SKM-1 treated with dmso at 0.1 percent for 144 hours (cell line): ENCODE measurements at regions not wholly inside any gene's neighbourhood (a gene's known extent, or its start where the extent isn't known, plus 50 kb on each side); places are given as distances from the start of the nearest gene placed in this dataset.
"Not testable (repeated sequence)": the region's sequence is repeated elsewhere in the genome, so short reads cannot be mapped to it uniquely, and the experiment has no call there.

Experiments
- DNase-seq: peaks from one replicate; lab custom pipeline; 2025; ENCODE audit not compliant: unreplicated experiment; lab: John Stamatoyannopoulos, UW

DNA sequence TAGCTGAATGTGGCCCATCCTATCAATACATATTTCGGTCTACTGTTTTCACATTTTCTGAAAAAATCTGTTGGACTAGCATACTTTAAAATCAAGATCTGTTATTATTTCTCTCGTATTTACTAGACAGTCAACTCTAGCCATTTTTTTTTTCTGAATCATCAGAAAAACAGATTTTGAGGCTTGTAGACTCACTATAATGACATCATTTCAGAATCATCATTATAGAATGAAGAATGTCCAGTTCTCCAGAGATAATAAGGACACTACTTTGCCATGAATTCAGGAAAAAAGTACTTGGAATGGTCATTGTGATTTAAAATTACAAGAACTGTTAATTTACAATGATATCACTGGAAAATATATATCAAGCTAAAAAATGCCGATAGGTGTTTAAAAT is 589.8 kb downstream of the KCNH5 start:
- no peak for DNase-seq

- no peak for DNase-seq
Measured at GRCh38 chr14:62462988-62463387, 582.3 kb downstream of the KCNH5 start.

GRCh38 chr14:62468946-62469345 is 576.3 kb downstream of the KCNH5 start:
- DNase-seq: no peak

DNA sequence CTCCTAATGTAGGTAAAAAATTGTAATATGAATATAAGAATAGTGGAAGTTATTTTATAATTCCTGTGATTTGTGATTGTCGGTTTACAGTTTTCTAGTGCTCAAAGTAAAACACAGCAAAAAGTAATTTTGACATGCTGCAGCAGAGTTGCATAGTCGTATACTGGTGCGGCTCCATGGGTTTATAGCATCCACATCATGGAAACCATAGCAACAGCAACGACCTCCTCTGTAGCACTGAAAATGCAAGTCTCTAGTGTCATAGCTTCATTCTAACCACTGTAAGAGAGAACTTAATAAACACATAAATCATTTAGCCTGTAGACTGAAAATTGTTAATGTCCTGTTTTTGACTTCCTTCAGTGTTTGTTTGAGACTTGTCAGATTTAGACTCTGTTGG is 574.3 kb downstream of the KCNH5 start:
- DNase-seq: no peak

- DNase-seq: no peak
Measured at GRCh38 chr14:62491146-62491545, 554.1 kb downstream of the KCNH5 start.

DNA sequence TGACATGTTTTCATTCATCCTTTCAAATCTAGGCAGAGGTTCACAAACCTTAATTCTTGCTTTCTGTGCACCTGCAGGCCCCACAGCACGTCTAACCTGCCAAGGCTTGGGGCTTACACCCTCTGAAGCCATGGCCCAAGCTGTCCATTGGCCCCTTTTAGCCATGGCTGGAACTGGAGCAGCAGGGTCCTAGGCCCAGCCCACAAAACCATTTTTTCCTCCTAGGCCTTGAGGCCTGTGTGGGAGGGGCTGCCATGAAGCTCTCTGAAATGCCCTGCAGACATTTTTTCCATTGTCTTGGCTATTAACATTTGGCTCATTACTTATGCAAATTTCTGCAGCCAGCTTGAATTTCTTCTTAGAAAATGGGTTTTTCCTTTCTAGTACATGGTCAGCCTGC is 547.5 kb downstream of the KCNH5 start:
- no peak for DNase-seq

- DNase-seq: no peak
Measured at GRCh38 chr14:62501021-62501750, 544.1 kb downstream of the KCNH5 start.

DNA sequence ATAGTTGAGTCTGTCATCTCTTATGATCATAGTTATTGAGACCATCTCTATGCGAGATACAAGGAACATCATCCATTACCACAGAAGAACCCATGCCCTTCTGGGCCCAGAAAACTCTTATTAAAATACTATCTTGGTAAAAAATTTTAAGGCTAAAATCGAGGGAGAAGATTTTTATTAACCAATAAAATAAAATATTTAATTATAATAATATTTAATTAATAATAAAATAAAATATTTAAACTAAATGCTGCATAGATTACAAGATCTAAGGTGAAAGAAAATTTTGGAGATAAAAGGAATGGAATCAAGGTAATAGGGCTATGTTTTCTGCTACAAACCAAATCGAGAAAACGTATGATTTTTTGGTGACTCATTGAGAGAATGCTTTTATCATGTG is 540.2 kb downstream of the KCNH5 start:
- no peak for DNase-seq

DNA sequence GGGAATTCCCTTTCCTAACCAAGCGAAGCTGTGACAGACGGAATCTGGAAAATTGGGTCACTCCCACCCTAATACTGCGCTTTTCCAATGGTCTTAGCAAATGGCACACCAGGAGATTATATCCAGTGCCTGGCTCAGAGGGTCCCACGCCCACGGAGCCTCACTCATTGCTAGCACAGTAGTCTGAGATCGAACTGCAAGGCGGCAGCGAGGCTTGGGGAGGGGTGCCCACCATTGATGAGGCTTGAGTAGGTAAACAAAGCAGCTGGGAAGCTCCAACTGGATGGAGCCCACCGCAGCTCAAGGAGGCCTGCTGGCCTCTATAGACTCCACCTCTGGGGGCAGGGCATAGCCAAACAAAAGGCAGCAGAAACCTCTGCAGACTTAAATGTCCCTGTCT is 523.9 kb downstream of the KCNH5 start:
- DNase-seq: not testable (repeated sequence)

- DNase-seq: no peak
Measured at GRCh38 chr14:62528296-62528695, 517.0 kb downstream of the KCNH5 start.

DNA sequence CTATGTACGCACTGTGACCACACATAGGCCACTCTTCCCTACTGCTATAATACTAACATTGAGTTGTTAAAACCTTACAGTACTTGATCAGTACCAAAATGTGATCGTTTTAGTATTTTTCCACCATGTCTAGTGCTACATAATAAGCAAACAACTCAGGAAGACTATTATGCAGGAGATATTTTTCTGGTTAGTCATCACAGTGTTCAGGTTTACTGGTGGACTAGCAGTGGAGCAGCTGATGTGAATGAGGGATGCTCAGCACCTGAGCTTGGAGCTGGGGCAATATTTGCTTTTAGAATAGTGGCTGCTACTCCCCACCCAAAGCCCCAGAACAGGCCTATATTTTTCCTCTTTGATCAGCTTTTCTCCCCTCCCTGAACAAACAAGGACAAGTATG is 513.1 kb downstream of the KCNH5 start:
- DNase-seq: no peak

GRCh38 chr14:62546862-62547474 is 498.3 kb downstream of the KCNH5 start:
- DNase-seq: no peak

DNA sequence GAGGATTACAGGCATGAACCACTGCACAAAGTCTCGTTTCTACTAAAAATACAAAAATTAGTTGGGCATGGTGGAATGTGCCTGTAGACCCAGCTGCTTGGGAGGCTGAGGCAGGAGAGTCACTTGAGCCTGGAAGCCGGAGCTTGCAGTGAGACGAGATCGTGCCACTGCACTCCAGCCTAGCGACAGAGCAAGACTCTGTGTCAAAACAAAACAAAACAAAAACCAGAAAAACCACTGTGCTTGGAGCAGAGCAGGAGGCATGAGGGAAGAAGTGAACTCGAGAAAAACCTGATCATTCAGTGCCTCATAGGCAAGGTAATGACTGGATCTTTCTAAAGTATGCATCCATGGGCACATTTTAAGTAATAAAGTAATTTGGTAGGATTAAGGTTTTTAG is 487.8 kb downstream of the KCNH5 start:
- no peak for DNase-seq

- no peak for DNase-seq
Measured at GRCh38 chr14:62558451-62558850, 486.8 kb downstream of the KCNH5 start.

DNA sequence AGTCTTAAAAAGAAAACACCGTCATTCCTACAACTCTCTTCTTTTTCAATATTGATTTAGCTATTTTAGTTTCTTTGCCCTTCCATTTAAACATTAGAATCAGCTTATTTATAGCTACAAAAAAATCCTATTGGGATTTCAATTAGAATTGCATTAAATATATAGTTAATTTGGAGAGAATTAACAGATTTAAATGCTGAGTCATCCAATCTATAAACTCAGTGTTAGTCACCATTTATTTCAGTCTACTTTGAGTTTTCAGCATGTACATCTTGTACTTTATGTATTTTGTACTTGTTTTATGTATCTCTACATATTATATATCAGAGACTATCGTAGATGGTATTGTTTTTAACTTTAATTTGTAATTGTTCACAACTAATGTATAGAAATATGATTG is 460.0 kb downstream of the KCNH5 start:
- no peak for DNase-seq

DNA sequence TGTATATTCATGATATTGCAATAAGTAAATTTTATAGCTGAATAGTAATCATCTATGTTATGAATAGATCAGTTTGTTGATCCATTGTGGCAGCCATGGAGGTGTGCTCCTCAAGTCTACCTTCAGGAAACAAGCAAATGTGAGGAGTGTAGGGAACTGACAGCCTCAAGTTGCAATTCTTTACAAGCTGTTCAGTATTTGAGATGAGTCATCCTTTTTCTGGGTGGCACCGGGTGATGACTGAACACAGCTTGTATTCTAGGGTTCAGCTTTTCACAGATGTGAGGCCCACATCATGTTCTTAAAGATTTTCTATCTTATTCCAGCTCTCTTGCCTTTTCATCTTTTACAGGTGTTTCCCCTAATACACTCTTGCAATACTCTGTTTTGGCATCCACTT is 452.4 kb downstream of the KCNH5 start:
- no peak for DNase-seq

DNA sequence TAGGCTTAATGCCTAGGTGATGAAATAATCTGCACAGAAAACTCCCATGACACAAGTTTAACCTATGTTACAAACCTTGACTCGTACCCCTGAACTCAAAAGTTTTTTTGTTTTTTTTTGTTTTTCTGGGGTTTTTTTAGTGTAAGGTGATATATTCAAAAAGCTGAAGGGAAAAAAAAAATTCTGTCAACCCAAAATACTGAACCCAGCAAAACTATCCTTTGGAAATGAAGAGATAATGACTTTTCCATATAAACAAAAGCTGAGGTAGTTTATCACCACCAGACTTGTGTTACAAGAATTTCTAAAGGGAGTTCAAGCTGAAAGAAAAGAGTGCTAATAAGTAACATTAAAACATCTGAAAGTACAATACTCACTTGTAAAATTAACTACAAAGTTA is 448.1 kb downstream of the KCNH5 start:
- no peak for DNase-seq

- DNase-seq: no peak
Measured at GRCh38 chr14:62599616-62600385, 445.5 kb downstream of the KCNH5 start.

DNA sequence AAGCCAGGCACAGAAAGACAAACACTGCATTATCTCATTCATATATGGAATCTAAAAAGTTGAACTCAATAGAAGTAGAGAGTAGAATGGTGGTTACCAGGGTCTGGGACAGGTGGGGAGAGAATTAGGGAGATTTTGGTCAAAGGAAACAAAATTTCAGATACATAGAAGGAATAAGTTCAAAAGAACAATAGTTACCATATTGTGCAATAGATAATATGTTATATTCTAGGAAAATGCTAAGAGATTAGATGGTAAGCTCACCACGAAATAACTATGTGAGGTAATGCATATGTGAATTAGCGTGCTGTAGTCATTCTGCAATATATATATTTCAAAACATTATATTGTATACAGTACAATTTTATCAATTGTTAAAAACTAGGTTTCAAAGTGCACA is 442.5 kb downstream of the KCNH5 start:
- DNase-seq: no peak

DNA sequence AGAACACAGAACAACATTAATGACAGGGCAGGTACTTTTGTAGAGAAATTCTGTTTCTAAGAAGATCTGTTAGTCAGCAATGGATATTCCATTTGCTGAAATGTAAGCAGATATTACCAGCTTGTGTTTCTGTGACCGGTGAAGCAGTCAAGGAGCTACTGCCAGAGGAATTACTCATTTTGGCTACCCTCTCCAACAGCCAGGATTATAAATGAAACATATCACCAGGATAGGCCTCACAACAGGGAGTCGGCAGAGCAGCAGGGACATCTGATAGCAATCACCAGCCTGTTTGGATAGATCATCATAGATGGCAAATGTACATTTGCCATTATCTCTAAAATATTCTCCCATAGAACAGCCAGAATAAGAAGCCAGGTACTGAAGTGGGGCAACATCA is 440.7 kb downstream of the KCNH5 start:
- DNase-seq: no peak

DNA sequence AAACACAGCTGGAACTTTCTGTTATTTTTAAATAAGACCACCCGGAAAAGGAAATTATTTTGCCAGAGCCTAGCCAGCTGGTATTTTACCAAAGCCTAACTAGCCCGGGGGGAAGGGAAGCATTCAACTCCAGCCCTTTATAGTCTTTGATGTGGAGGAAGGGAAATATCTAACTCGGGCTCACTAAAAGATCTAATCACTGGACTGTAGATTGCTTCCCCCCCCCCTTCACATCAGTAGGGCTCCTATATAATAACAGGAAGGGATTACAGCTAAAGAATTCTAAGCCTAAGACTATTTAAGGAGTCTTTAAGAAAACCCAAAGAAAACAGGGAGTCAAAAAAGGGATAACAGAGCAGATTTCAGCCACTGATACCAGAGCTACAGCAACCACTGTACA is 431.1 kb downstream of the KCNH5 start:
- no peak for DNase-seq

DNA sequence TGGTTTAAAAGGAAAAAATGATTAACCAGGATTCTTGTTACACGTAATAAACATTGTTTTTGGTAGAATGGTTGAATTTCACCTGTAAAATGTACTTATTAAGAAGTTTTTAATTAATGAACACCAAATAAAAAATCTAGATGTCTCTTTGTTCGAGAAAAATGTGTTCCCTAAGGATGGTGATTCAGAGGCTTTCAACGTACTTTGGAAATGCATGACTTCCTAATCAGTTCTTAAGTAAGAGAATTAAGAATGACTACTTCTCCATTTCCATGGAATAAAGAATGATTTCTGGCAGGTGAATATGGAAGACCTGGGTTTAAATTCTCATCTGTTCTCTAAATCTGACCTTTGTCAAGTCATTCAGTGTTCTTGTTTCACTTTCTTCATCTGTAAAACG is 428.6 kb downstream of the KCNH5 start:
- DNase-seq: no peak
